H1 (cell line): ENCODE measurements at regions not wholly inside any gene's neighbourhood (a gene's known extent, or its start where the extent isn't known, plus 50 kb on each side); places are given as distances from the start of the nearest gene placed in this dataset.

ENCODE experiments used
- EZH2 ChIP-seq: fragments of 200-600 bp; sonication (generic); IDR thresholded peaks from 2 replicates; pipeline ENCODE4 v1.7.1; 2012; ENCODE audit warnings: low read depth, mild to moderate bottlenecking, moderate library complexity, low read length, inconsistent platforms; ENCODE audit not compliant: severe bottlenecking
- PHF8 ChIP-seq: fragments of 200-600 bp; sonication (generic); conservative IDR thresholded peaks from 2 replicates; pipeline ENCODE4 v1.7.1; 2012; ENCODE audit warnings: low read depth, mild to moderate bottlenecking, inconsistent platforms, low read length, moderate library complexity
- TAF7 ChIP-seq: optimal IDR thresholded peaks from 2 replicates; pipeline ENCODE3; 2011; ENCODE audit warnings: low read depth, mild to moderate bottlenecking, inconsistent platforms, low read length, moderate library complexity, borderline replicate concordance
- TF ChIP-seq, protein P1 (sequence below): fragments of 300-600 bp; sonication (generic); IDR thresholded peaks from 2 replicates; pipeline ENCODE4 v1.7.1; 2012; ENCODE audit warnings: low read length, moderate library complexity, mild to moderate bottlenecking, inconsistent platforms; ENCODE audit not compliant: insufficient replicate concordance

DNA sequence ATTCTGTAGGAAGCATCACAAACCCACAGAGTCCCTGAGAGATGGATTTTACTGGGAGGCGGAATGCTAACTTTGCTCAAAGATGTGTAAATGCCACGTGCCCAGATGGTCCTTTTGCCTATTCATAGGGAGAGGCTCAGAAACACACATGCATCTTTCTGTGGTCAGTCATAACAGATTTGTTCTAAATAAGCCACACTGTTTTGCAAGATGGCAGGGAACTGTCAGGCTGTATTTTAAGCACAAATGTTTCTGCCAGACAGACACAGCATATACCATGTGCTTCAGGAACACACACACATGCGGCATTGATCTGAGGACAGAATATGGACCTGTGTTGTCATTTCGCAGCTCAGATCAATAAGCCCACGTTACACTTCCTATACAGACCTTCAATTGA lies 312.0 kb downstream of the GPD2 start (continued):
- TF ChIP-seq, protein P1, sequence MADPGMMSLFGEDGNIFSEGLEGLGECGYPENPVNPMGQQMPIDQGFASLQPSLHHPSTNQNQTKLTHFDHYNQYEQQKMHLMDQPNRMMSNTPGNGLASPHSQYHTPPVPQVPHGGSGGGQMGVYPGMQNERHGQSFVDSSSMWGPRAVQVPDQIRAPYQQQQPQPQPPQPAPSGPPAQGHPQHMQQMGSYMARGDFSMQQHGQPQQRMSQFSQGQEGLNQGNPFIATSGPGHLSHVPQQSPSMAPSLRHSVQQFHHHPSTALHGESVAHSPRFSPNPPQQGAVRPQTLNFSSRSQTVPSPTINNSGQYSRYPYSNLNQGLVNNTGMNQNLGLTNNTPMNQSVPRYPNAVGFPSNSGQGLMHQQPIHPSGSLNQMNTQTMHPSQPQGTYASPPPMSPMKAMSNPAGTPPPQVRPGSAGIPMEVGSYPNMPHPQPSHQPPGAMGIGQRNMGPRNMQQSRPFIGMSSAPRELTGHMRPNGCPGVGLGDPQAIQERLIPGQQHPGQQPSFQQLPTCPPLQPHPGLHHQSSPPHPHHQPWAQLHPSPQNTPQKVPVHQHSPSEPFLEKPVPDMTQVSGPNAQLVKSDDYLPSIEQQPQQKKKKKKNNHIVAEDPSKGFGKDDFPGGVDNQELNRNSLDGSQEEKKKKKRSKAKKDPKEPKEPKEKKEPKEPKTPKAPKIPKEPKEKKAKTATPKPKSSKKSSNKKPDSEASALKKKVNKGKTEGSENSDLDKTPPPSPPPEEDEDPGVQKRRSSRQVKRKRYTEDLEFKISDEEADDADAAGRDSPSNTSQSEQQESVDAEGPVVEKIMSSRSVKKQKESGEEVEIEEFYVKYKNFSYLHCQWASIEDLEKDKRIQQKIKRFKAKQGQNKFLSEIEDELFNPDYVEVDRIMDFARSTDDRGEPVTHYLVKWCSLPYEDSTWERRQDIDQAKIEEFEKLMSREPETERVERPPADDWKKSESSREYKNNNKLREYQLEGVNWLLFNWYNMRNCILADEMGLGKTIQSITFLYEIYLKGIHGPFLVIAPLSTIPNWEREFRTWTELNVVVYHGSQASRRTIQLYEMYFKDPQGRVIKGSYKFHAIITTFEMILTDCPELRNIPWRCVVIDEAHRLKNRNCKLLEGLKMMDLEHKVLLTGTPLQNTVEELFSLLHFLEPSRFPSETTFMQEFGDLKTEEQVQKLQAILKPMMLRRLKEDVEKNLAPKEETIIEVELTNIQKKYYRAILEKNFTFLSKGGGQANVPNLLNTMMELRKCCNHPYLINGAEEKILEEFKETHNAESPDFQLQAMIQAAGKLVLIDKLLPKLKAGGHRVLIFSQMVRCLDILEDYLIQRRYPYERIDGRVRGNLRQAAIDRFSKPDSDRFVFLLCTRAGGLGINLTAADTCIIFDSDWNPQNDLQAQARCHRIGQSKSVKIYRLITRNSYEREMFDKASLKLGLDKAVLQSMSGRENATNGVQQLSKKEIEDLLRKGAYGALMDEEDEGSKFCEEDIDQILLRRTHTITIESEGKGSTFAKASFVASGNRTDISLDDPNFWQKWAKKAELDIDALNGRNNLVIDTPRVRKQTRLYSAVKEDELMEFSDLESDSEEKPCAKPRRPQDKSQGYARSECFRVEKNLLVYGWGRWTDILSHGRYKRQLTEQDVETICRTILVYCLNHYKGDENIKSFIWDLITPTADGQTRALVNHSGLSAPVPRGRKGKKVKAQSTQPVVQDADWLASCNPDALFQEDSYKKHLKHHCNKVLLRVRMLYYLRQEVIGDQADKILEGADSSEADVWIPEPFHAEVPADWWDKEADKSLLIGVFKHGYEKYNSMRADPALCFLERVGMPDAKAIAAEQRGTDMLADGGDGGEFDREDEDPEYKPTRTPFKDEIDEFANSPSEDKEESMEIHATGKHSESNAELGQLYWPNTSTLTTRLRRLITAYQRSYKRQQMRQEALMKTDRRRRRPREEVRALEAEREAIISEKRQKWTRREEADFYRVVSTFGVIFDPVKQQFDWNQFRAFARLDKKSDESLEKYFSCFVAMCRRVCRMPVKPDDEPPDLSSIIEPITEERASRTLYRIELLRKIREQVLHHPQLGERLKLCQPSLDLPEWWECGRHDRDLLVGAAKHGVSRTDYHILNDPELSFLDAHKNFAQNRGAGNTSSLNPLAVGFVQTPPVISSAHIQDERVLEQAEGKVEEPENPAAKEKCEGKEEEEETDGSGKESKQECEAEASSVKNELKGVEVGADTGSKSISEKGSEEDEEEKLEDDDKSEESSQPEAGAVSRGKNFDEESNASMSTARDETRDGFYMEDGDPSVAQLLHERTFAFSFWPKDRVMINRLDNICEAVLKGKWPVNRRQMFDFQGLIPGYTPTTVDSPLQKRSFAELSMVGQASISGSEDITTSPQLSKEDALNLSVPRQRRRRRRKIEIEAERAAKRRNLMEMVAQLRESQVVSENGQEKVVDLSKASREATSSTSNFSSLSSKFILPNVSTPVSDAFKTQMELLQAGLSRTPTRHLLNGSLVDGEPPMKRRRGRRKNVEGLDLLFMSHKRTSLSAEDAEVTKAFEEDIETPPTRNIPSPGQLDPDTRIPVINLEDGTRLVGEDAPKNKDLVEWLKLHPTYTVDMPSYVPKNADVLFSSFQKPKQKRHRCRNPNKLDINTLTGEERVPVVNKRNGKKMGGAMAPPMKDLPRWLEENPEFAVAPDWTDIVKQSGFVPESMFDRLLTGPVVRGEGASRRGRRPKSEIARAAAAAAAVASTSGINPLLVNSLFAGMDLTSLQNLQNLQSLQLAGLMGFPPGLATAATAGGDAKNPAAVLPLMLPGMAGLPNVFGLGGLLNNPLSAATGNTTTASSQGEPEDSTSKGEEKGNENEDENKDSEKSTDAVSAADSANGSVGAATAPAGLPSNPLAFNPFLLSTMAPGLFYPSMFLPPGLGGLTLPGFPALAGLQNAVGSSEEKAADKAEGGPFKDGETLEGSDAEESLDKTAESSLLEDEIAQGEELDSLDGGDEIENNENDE: no peak
- no peak for TF ChIP-seq PHF8
- no peak for TF ChIP-seq TAF7
- no peak for TF ChIP-seq EZH2
- TF ChIP-seq, all 59 proteins: peak for 0
